Activated T-cell treated with anti-CD3 and anti-CD28 coated beads for 48 hours (primary cell): ENCODE measurements at regions not wholly inside any gene's neighbourhood (a gene's known extent, or its start where the extent isn't known, plus 50 kb on each side); places are given as distances from the start of the nearest gene placed in this dataset.
A peak's percentile ranks its signal among the peaks of the same experiment; 100 is the strongest.

Experiments used
- DNase-seq: peaks from one replicate; pipeline ENCODE4 v3.0.0-alpha.2; 2020; ENCODE audit warnings: low read depth

GRCh38 chr14:21988413-21988812, 314.8 kb upstream of the OR4E1 start:
- no peak for DNase-seq

DNA sequence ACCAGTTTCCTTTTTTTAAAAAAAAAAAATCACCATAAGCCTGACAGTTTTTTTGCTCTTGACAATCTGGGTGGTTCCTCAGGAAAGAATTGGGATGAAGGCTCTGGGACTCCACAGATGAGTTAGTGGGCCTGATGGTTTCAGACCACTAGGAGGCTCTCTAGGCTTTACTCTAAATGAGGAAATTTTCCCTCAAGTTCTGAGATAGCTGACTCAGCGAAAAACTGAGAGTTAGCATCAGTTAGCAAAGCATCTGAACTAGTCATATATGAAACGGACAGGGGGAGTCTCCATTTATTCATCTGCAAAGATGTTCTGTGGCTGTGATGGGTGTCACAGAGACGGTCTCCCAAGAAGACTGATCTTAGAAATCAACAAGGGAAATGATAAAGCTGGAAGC, 314.3 kb upstream of the OR4E1 start:
- no peak for DNase-seq

GRCh38 chr14:21985081-21985480, 311.5 kb upstream of the OR4E1 start:
- DNase-seq: no peak

- DNase-seq: no peak
Observed at GRCh38 chr14:21978999-21979314, 305.3 kb upstream of the OR4E1 start.

DNA sequence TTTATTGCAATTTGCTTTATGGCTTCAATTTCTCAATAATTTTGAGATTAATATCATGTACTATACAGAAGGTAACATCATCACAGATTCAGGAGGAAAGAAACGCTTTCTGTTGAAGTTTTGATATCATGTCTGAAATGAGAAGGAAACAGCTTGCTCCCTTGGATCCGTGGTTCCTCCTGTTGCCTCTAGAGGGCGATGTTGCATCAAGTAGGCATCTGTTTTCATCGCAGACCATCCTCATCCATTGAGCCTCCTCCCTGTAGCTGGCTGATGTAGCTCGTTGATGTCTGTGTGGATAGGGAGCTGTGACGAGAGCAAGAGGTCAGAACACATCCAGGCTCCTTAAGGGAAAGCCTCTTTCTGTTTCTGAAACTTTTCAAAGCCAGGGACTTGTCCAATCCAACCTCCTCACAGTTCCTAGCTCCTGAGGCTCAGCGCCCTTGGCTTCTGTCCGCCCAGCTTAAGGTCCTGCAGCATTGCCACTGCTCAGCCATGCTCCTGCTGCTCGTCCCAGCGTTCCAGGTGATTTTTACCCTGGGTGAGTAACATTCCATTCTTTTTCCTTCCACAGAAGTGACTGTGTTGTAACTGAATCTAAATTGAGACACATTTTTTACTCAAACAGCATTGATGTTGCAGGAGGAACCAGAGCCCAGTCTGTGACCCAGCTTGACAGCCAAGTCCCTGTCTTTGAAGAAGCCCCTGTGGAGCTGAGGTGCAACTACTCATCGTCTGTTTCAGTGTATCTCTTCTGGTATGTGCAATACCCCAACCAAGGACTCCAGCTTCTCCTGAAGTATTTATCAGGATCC, 304.8 kb upstream of the OR4E1 start:
- DNase-seq: no peak

- no peak for DNase-seq
Observed at GRCh38 chr14:21974741-21975140, 301.1 kb upstream of the OR4E1 start.

DNA sequence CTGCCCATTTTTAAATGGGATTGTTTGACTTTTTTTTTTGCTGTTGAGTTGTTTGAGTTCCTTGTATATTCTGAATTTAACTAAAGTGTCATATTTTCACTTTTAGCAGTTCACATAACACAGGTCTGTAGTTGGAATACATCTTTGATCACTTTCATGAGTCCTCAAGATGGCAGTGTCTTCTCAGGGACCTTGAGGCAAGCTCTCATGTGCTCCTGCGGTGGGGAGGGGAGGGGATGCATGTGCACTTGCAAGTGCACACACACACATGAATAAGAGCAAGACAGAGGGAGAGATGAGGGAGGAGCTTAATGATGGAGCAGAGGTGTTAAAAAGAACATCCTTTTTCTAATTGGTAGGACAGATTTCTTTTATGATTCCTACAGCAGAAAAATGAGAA, 291.4 kb upstream of the OR4E1 start:
- peak; percentile 21 for DNase-seq

DNA sequence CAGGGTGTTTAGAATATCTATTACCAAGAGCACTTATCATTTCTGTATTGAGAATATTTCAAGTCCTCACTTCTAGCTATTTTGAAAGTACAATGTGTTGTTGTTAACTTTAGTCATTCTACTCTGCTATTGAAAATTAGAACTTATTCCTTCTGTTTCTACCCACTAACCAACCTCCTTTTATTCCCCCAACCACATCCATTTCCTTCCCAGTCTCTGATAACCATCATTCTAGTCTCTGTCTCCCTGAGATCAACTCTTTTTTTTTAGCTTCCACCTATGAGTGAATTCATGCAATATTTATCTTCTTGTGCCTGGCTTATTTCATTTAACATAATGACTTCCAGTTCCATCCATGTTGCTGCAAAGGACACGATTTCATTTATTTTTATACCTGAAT, 290.6 kb upstream of the OR4E1 start:
- no peak for DNase-seq

- no peak for DNase-seq
Observed at GRCh38 chr14:21960636-21961035, 287.0 kb upstream of the OR4E1 start.

- DNase-seq: no peak
Observed at GRCh38 chr14:21941885-21942284, 268.3 kb upstream of the OR4E1 start.

DNA sequence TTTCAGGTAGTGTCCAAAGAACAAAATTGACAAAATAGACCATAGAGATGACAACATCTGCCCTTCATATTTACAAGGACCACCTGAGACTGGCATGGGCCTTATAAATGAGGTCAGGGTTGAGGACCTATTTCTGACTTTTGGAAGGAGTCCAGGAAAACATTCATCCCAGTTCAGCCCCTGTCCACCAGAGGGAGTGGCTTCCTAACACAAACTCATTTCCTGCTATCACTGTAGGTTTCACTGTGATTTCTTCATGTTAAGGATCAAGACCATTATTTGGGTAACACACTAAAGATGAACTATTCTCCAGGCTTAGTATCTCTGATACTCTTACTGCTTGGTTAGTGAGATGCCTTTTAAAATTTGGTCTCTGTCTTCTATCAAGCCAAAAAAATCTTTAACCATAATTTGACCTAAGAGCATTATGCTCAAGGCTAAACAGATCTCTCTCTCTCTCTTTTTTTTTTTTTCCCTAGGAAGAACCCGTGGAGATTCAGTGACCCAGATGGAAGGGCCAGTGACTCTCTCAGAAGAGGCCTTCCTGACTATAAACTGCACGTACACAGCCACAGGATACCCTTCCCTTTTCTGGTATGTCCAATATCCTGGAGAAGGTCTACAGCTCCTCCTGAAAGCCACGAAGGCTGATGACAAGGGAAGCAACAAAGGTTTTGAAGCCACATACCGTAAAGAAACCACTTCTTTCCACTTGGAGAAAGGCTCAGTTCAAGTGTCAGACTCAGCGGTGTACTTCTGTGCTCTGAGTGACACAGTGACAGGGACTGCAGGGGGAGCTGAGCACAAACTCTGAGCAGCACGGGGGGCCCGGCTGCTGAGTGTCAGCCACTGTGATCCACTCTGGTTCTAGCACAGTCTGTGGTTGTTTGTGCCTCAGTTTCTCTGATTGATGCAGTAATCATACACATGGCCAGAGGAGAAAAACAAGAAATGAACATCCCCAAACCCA, 267.6 kb upstream of the OR4E1 start:
- no peak for DNase-seq

DNA sequence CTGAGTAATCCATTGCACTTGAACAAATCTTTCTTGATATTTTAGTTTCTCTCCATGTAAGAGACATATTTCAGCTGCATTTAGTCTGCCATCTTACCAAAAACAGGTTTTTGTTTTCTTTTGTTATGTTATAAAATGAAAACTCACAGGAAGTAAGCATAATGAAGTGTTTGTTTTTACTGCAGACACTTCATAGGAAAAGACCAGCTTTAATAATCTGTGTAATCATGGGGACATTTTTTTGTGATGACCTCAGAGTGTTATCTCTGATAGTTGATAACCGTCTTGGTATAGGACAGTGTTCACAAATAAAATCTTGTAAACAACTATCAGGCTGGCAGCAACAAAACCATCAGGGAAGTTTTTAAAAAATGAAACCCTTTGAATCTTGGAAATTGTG, 266.2 kb upstream of the OR4E1 start:
- DNase-seq: no peak

DNA sequence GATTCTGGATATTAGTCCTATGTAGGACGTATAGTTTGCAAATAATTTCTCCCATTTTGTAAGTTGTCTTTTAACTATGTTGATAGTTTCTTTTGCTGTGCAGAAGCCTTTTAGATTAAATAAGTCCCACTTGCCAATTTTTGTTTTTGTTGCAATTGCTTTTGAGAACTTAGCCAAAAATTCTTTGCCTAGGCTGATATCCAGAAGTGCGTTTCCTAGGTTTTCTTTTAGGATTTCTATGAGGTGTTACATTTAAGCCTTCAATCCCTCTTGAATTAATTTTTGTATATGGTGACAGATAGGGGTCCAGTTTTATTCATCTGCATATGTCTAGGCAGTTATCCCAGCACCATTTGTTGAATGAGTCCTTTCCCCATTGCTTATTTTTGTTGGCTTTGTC, 264.4 kb upstream of the OR4E1 start:
- no peak for DNase-seq

- DNase-seq: no peak
Observed at GRCh38 chr14:21933681-21934080, 260.1 kb upstream of the OR4E1 start.

GRCh38 chr14:21924479-21924878, 250.9 kb upstream of the OR4E1 start:
- DNase-seq: peak; percentile 17

DNA sequence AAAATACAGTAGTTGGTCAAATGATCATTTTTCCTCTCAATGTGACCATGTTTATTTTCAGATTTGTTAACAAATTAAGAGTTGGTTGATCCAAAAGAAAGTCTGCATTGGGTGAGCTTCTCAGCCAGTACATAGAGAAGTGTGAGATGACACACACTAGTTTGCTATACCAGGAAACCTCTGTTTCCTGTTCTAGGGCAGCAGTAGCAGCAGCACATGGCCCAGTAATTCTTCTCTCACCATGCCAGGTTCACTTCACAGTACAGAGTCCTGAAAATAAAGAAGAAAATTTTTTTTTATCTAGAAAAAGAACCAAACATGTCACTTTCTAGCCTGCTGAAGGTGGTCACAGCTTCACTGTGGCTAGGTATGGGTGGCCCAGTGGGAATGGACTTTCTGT, 250.2 kb upstream of the OR4E1 start:
- no peak for DNase-seq

DNA sequence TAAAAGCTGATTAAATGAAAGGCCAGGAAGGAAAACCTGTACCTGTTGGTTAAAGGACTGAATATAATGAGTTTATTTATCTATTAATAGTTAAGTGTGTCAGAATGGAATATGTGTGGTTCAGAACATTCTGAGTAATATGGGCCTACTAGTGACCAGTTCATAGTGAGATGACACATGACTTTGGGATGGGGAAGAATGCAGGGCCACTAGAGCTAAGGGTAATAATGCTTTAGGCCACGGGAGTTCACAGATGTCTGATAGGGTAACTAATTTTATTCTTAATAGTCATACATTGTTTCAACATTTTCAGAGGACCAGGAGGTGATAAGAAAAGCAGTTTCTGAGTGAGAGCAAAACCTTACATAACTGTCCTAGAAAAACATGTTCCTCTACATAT, 247.8 kb upstream of the OR4E1 start:
- no peak for DNase-seq

DNA sequence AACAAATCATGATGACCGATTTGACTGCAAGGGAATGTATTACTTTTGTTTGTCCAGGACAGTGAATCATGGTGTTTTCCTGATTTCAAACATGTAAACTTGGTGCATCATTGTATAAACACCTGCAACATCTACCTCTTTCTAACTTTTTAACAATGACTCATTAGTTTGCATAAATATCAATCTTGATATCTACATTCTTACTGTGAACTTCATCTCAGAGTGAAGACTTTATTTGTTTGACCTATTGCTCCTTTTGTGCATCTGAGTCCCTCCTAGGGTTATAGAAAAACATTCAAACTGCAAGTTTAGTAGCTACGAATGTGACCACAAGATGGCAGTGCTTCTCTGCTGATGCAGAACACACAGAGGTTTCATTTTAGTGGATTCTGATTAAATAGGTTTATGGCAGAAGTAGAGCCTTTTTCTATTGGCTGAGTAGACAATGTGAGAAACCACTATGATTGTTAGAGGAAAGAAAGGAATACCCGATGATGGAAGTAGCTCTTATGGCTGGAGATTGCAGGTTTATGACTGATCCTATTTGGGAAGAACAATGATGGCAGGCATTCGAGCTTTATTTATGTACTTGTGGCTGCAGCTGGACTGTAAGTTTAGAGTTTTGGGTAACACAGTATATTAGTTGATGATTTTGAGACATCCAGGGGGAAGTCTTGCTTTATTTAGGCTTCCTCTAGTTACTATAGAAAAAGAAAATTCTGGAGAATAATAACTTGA, 244.2 kb upstream of the OR4E1 start:
- DNase-seq: no peak

DNA sequence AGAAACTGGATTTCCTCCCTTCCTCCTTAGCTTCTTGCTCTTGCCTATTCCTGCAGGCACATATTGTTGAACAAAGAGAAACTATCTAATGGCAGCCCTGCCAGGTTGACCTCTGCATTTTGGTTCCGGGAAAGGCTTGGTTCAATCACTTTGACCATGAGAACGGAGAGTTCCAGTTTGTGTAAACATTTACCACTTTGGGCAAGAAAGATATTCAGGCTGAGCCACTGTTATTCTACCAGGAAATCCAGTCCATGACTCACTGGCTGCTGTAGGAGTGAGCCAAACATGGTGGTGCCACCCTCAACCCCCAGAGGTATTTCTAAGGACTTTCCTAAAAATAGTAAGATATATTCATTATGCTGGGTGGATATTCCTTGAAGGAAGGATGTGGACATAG, 242.2 kb upstream of the OR4E1 start:
- no peak for DNase-seq

DNA sequence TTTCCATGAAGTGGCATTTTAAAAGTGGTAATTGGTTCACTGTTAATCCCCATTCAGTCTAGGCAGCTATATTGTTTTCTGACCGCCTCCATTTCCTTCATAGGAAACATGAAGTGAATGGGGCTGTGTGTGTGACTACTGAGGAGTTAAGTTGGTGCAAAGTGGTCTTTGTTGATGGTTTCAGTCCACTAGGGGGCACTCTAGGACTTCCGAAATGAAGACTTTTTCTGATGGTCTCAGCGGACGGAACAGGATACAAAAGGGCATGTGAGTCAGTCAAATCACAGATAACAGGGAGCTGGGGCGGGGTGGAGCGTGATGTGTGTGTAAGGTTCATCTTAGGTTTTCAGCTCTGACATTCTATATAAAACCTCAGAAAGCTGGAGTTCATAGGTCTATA, 240.1 kb upstream of the OR4E1 start:
- peak; percentile 53 for DNase-seq

DNA sequence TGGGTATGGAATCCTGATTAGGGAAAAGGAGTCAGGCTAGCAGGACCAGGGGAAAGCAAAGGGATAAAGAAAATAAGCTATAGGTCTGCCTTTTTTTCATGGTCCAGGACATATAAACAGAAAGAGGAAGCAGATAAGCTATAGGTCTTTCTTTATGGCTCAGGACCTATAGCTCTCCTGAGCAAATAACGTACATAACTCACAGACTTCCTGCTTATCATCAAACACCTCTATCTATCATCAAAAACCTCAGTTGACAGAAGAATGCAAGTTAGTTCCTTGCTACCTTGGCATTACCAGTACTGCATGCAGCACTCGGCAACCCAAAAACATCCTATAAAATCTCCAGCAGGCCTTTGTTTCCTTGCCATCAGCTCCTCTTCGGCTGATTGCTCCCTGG, 238.7 kb upstream of the OR4E1 start:
- DNase-seq: no peak

- DNase-seq: no peak
Observed at GRCh38 chr14:21911877-21912276, 238.3 kb upstream of the OR4E1 start.

DNA sequence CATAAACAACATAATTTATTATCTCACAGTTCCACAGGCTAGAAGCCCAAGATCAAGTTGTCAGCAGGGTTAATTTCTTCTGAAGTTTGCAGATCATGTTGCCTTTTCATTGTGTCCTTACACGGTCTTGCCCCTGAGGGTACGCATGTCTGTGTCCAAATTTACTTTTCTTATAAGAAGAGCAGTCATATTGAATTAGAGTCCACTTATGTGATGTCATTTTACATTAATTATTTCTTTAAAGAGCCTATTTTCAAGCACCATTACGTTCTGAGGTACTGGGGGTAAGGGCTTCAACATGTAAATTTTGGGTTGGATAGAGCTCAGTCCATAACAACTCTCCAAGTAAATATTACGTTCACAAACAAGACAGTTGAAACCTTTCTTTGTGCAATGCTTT, 236.6 kb upstream of the OR4E1 start:
- DNase-seq: no peak
